HG03354 (cell line): ENCODE measurements at regions not wholly inside any gene's neighbourhood (a gene's known extent, or its start where the extent isn't known, plus 50 kb on each side); places are given as distances from the start of the nearest gene placed in this dataset.

Source experiments
- ATAC-seq: cut with Tn5 transposase; IDR thresholded peaks from one replicate; pipeline ENCODE4 v1.9.1; 2021; ENCODE audit warnings: mild to moderate bottlenecking; ENCODE audit not compliant: unreplicated experiment, poor library complexity, severe bottlenecking

- no peak for ATAC-seq
These were observed 717.2 kb downstream of the NCAM2 start for GRCh38 chr21:21715266-21715969.

DNA sequence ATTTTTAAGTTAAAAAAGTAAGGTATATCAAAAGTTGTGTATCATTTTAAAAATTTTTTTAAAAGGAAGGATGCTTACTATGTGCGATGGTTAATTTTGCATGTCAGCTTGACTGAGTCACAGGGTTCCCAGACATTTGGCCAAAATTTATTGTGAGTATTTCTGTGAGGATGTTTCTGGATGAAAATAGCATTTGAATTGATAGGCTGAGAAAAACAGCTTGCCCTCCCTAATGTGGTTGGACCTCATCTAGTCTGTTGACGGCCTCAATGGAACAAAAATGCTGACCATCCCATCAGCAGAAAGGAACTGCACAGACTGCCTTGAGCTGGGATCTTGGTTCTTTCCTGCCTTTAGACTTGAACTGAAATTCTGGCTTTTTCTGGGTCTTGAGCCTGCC lies 724.5 kb downstream of the NCAM2 start:
- no peak for ATAC-seq

- no peak for ATAC-seq
These were observed 732.3 kb downstream of the NCAM2 start for GRCh38 chr21:21730512-21730911.

GRCh38 chr21:21731626-21732025 lies 733.4 kb downstream of the NCAM2 start:
- ATAC-seq = no peak

DNA sequence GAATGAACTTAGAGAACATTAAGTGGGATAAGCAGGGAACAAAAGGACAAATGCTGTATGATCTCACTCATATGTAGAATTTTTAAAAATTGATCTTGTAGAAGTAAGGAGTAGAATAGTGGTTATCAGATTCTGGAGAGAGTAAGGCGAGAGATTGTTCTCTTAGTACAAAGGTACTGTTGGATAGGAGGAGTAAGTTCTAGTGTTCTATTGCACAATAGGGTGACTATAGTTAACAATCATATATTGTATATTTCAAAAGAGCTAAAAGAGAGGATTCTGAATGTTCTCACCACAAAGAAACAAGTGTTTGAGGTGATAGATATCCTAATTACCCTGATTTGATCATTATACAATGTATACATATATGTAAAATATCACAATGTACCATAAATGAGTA lies 735.9 kb downstream of the NCAM2 start:
- no peak for ATAC-seq

DNA sequence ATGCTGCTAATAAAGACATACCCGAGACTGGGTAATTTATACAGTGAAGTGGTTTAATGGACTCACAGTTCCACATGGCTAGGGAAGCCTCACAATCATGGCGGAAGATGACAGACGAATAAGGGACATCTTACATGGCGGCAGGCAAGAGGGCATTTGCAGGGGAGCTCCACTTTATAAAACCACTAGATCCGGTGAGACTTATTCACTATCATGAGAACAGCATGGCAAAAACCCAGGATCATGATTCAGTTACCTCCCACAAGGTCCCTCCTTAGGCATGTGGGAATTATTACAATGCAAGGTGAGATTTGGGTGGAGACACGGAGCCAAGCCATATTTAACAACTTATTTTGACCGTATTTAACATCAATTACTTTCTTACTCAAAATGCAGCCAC lies 739.0 kb downstream of the NCAM2 start:
- no peak for ATAC-seq

DNA sequence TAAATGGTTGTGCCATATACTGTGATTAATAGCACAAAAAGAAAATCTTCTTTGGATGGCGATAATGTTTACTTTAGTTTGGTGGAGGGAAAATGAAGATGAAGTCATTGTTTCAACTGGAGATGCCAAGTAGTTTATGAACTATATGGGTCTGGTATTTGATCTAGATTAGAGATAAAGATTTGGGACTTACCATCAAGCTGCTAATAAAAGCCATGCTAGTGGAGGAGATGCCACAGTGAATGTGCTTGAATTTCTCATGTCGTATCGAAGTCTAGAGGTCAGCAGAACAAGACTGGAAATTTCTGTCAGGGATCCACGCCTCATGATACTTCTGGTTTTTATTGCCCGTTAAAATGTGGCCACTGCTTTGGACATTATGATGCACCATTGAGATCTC lies 742.0 kb downstream of the NCAM2 start:
- no peak for ATAC-seq

DNA sequence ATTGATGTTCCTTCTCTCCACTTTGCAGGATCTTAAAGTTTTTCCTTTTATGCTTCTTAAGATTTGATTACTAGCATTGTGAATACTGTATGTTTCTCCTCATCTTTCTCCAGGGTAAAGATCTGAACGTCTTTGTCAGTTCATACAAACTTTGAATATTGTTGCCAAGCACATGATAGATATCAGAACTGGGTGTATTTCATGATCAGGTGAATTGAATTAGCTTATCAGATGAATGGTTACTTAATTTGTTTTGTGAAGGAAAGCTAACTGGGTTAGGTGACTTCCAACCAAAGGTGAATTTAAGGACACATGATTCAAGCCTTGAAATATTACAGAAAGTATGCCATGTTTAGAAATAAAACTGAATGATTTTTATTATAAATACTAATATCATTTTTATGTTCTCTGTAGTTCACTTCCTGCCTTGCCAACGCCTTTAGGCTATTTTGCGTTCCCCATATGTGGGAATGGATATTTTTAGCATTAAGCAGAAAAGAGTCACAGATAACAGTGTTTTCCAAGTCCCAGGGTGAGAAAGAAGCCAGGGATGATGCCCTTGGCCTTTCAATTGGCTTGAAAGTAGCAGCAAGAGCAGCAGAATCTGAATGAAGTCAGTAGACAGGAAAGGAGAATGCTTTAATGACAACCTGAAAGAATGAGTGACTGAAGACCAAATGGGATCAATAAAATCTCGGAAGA lies 752.1 kb downstream of the NCAM2 start:
- ATAC-seq = no peak

DNA sequence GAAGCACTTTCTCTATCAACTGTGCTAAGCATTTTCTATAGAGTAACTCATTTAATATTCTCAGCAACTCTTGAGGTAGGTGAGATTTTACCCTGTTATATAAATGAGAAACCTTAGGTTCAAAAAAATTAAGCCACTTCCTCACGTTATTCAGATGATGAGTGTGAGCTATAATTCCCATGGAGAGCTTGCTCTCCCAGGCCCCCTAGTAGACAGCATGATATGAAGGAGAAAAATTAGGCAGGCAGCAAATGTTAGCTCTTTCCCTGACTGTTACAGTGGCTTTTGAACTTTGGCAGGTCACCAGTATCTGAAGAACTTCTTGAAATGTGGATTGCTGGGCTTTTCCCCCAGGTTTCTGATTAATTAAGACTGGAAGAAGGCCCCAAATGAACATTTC lies 753.1 kb downstream of the NCAM2 start:
- no peak for ATAC-seq

DNA sequence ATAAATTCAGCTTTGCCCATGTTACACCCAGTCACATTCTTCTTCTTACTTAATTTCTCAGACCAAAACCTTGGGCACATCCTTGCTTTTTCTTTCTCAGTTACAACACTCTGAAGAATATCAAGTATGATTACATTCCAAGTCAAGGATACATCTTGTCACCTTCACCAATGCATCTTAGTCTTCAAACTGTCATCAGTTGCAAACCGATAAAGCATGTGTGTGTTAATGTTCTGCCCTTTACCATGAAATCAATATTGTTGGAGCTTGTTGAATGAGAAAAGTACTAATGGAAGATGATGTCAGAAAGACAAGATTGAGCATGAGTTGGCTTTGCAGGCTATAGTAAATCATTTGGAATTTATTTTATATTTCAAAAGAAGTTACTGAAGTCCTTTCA lies 764.6 kb downstream of the NCAM2 start:
- no peak for ATAC-seq

- no peak for ATAC-seq
These were observed 766.1 kb downstream of the NCAM2 start for GRCh38 chr21:21764281-21764680.

- no peak for ATAC-seq
These were observed 769.1 kb downstream of the NCAM2 start for GRCh38 chr21:21767276-21767675.

DNA sequence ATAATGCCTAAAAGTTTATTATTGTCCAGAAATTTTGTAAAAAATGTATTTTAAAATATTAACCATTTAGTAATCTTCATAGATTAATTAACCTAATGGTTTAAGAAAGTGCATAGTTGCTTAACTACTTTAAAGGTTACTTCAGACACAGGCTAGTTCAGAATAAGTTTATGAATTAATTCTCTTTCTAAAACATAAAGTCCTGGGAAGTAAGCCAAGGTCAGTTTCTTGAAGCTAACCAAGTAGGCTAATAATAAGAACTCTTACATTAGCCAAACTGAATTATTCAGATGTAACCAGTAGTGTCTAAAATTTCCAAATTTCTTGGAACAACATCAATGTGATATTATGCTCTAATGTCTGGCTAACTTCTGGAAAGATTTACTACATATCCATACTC lies 790.4 kb downstream of the NCAM2 start:
- ATAC-seq = no peak

- ATAC-seq = no peak
These were observed 803.7 kb downstream of the NCAM2 start for GRCh38 chr21:21801921-21802320.

- no peak for ATAC-seq
These were observed 808.7 kb downstream of the NCAM2 start for GRCh38 chr21:21806711-21807597.

DNA sequence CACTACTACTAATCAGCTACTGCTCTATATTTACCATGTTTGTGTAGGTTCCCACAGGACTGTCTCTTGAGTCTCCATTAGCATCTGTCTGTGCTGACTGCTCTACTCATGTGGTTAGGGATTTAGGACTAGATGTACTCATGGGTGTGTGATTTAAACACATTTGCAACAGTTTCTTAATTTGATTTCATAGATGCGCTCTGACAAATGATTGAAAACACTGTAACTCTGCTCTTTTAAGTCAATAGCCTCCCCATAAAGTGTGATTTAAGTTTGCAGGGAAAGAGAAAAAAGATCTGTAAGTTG lies 809.3 kb downstream of the NCAM2 start:
- no peak for ATAC-seq

DNA sequence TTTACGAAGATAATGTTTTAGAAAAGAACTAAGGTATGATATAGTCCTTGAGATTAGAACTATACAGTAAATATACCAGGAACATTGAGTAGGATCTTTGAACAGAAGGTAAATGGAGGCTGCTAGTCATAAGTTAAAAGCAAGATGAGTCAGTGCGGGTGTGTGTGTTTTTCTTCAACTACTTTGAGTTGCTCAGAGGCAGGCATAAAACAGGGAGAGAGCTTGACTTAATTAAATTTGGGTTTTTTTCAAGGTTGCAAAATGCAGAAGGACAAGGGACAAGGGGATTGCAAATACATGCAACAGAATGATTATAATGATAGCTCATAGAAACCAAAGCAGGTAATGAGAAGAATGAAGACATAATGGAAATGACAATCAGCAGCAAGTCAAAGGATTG lies 815.1 kb downstream of the NCAM2 start:
- ATAC-seq = no peak

GRCh38 chr21:21813934-21814333 lies 815.7 kb downstream of the NCAM2 start:
- ATAC-seq = no peak

DNA sequence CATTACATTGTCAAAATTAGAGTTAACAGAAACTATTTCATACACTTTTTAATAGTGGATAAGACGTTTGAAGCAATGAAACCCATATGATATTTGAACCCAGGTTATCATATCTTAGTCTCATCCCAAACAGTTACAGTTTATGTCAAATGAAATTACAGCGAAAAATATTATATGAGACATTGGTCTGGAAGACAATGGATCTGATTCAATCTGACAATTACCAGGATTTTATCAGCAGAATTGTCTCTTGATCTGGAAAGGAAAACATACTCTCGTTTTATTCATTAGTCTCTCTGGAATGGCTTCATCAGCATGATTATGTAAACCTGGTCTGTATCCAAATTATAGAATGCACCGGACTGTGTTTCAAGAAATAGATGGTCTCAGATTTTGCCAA lies 818.6 kb downstream of the NCAM2 start:
- ATAC-seq = no peak

DNA sequence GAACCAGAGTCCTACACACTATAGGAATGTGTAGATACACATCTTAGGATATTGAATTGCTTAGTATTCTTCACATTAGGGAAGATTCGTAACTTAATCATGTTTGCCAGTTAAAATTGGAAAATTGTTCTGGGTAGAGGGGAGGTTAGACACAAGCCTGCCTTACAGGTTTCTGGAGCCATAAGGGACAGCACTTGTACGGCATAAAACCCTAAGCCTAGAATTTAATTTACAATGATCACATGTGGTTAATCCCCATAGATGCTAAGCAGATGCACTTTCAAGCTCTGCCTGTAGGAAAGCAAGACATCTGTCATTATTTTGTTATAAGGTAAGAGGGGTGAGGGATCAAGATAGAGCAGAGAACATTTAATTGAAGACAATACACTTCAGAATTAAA lies 820.7 kb downstream of the NCAM2 start:
- ATAC-seq = no peak

GRCh38 chr21:21828130-21828529 lies 829.9 kb downstream of the NCAM2 start:
- ATAC-seq = no peak
